ENCODE measurements at regions not wholly inside any gene's neighbourhood (a gene's known extent, or its start where the extent isn't known, plus 50 kb on each side); places are given as distances from the start of the nearest gene placed in this dataset.

- TF ChIP-seq CTCF (conservative IDR thresholded peaks at IDR 0.05; ENCODE audit: low read depth, low read length) (no peak), EZH2 (IDR thresholded peaks at IDR 0.05; ENCODE audit: borderline replicate concordance, low read depth, low read length, poor library complexity, severe bottlenecking) (no peak)
Measured at GRCh38 chr14:66174453-66174891, 311.7 kb upstream of the CCDC196 start.
